GM19468 (cell line): ENCODE measurements at regions not wholly inside any gene's neighbourhood (a gene's known extent, or its start where the extent isn't known, plus 50 kb on each side); places are given as distances from the start of the nearest gene placed in this dataset.

Experiments used
- ATAC-seq: cut with Tn5 transposase; IDR thresholded peaks from one replicate; pipeline ENCODE4 v1.9.1; 2021; ENCODE audit warnings: mild to moderate bottlenecking, moderate library complexity, moderate number of reproducible peaks; ENCODE audit not compliant: unreplicated experiment; ENCODE audit errors: extremely low read depth

DNA sequence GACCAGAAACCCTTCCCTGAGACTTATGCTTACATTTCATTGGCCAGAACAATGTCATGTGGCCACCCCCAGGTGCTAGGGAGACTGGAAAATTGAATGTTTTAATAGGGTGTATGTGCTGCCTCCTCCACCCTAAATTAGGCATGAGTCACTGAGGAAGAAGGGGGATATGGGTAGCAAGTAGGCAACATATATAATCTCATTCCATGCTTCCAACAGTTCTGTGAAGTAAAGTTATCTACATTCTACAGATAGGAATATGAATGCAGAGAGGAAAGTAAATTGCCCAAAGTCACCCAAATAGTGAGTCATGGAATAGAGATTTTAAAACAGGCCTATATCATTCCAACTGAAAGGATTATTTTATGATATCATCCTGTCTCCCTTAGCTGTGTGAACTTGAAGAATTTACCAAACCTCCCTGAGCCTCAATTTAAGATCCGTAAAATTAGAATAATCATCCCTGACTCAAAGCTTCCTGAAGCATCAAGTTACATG lies 168.6 kb upstream of the FGGY start:
- no peak for ATAC-seq

DNA sequence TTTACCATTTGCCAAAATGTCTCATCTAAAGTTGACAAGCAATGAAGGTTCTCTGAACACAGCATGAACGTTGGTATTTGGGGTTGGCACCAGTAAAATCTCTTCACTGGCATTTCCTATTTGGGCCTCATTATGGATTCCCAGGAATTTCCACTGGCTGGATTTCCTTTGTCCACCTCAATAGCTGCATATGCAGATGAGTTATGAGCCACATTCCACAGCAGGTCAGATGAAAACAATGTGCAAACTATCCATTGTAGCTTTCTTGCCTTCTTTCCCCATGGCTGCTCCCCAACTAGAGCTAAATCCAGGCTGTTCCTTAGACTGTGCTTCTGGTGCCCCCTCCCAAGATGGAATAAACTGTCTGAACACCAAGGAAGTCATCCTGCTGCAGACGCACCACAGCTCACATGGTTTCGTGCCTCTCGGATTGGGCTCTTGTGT lies 168.1 kb upstream of the FGGY start:
- no peak for ATAC-seq

DNA sequence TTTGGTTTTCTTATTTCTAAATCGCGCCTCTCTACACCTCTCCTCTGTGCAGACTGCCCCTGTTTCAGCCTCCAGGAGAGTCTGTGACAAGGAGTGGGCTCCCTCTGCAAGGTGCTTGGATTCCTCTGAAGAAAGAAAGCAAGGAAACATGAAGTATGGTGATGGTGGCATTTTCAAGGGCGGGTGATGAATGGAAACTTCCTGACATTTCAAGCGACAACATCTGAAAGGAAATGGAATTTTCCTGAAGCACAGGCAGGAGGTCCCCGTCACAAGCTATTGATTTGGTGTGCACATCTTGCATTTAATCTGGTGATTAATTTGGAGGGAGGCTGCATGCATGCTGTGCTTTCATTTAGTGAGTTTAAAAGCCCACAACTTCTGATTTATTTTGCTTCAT lies 164.6 kb upstream of the FGGY start:
- no peak for ATAC-seq

DNA sequence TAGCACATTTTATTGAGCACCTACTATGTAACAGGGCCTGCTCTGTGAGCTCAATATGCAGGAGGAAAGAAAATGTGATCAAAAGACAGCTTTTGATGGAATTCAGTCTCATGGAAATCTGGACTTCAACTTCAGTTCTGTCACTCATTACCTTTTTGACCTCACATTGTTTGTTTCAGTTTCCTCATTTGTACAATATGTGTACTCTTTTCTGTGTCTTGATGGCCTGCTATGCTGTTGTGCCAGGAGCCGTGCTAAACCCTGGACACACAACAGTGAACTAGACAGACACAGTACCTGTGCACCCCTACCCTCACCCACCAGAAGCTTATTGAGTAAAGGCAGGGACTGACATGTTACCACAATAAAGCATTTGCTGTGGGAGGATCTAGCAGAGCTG lies 162.9 kb upstream of the FGGY start:
- no peak for ATAC-seq

DNA sequence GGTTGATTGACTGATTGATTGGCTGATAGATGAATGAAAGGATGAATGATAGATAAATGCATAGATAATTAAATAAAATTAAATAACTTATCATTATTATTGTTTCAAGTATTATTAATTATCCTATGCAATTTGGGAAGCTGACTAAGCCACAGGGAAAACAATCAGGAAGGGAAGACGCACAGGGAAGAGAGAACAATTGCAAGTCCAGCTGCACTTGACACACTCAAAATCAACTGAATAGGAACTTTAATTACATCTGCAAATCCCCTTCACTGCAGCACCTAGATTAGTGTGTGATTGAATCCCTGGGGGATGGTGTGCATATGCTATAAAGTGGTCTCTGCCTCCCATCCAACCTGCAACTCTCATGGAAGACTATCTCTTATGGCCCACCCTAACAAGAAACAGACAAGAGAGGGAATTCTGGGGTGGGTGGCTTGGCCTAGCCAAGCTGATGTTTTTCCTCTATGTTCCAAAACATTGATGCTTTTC lies 161.1 kb upstream of the FGGY start:
- no peak for ATAC-seq

DNA sequence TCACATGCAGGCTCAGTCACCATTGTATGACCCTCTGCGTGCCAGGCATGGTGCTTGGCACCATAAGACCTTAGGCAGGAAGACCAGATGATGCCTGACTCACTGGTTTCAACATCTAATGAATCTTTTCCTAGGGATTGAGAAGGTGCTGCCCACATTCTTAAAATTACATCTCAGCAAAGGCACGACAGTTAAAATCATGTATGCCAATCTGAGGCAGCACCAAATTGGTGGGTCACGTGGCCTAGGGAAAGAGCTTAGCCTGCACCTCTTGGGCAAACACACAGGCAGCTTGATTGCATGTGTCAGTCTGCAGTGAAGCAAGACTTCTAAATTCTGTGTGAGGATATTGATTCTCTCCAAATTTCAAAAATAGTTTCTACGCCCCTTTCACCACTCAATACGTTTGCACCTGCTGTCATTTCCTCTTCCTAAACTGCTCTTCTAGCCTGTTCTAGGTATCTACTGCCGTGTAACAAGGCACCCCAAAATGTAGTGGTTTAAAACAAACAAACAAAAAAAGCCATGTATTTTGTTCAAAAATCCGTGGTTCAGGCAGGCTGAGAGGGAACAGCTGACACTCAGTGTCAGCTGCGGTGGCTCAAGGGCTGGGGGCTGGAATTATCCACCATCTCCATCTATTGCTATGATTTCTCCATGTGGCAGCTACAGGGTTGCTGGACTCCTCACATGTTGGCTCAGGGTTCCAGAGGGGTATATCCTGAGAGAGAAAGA lies 160.2 kb upstream of the FGGY start:
- ATAC-seq, result no peak

DNA sequence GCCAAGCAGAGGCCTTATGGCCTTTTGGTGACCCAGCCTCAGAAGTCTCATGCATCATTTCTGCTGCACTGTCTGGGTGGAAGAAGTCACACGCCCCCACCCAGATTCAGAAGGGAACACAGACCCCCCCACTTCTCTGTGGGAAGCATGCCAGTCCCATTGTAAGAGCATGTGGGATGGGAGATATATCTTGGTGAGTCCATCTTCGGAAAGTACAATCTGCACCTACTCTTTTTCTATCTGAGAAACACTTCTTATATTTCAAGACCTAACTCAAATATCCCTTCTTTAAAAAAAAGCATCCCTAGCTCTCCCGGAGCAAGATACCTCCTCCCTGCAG lies 159.6 kb upstream of the FGGY start:
- ATAC-seq, result no peak

DNA sequence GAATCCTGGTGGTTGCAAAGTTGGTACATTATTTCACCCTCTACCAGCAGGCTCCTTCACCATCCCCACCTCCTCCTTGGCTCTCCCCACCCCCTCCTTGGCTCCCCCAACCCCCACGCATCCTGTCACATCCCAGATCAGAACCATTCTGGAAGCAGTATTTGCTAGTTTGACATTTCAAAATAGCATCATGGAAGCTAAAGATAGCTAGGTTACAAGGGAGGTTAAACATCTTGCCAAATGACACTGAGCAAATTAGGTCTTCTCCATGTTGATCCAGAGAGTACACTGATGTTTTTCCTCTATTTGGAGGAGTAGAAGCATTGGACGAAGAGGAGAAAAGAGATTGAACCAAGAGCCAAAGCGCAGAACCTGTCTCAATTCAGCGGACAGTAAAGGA lies 158.9 kb upstream of the FGGY start:
- ATAC-seq, result no peak

DNA sequence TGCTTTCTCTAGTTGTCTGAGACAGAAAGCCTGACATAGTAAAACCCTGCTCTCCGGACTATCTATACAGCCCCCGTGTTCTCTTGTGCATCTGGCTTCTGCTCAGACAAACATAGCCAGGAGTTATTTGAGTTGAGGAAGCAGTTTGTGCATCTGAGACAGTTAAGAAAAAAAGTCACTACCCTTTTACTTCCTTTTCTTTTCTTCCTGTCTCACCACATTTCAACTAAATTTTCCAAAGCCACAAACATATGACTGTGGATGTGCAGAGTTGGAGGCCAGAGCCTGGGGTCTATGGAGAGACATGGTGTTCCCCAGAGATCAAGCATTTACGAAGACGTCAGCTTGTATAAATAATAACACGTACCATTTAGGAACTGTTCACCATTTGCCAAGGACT lies 158.5 kb upstream of the FGGY start:
- ATAC-seq, result no peak

DNA sequence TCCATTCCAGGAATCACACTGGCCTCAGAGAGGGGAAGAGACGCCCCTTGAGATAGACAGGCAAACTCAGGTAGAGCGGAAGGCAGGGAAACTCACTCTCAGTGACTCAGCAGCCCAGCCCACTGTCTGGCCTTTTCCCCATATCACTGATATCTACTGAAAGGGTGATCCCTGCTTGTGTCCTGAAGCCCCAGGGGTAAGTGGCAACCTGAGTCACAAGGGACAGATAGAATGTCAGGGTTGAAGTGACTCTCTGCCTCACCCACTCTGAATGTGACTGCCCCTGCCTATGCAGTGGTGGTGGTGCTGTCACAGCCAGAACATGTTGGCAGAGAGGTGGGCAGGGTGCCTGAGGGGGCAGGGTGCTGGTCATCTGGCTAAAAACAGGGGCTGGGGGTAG lies 157.5 kb upstream of the FGGY start:
- ATAC-seq, result no peak

DNA sequence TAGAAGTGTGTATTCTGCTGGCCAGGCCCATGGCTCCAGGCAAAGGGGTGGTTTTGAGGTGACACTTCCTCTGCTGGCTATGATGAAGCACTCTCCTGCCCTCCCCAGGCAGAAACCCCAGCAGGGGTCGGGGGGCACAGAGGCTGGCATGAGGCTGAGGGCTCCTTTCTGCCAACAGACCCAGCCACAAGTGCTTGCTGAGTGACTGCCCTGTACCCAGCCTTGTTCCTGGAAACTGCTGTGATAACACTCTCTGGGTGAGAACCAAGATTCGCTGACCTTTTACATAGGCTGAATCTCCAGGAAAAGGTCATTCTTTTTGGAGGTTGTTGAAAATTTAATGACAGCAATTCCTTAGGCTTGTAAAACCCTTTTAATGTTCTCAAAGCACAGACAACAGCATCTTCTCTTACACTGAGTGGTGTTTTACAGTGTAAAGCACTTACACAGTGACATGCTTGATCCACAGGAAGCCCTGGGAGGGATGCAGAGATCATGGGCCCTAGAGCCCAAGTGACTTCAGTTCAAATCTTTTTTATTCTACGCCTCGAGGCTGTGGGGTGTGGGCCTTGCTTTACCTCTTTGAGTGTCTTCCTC lies 155.5 kb upstream of the FGGY start:
- no peak for ATAC-seq

DNA sequence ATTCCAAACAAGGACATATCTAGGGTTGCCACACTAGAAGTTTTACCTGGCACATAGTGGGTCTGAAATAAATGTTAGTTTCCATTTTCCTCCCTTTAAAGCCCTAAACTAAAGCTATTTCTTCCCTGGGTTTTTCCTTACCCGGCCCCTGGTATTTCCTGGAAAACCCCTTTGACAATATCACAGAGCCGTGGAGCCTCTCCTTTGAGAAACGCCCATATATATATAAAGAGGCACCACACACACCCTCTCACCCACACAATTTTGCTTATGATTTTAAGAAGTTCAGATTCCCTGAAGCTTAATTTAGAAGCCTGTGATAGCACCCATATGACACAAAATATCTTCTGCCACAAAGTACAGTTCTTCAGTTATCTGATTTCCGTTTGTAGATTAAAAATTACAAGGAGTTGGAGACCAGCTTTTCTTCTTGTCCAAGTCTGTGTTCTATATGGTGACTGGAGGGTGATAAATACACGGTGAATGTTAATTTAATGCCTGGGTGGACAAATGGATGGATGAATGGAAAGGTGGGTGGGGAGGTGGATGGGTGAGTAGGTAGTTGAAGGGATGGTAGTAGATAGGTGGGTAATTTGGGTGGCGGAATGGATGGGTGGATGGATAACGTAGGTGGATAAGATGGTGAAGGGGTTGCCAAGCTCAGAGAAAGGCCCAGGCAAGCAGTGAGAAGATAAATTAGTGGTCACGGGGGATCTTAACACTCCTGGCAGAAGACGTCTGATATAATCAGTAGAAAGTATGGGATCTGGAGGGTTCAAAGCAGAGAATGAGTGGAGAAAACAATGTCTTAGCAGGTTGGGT lies 154.4 kb upstream of the FGGY start:
- ATAC-seq, result no peak

DNA sequence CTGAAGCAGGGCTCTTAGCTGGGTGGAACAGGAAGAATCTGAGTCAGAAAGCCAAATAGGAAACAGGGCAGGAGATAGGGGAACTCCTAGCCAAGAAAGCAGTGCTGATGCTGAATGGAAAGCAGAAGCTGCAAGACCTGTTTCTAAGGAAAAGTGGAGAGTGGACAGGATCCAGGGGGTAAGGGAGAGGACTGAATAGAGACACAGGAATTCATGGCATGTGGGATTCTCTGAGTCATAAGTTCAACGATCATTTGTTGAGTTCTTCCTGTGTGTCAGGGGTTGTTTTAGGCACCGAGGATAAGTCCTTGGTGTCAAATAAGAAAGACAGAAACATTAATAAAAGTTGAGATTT lies 153.8 kb upstream of the FGGY start:
- ATAC-seq, result no peak

DNA sequence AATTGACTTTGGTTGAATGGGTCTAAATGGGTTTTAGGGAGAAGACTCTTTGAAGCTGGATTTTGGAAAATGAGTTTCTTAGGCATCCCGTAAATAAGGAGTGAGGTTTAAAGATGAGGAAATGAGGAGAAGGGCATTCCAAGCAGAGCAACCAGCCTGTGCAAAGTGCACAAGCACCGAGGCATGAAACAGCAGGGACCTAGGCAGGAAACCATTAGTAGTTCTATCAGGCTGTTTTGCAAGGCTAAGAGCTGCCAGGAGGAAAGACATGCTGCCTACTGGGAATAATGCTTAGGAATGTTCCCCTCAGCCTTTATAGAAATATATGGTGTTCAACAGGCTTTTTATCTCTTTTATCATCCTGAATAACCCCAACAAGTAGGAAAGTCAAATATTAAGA lies 153.1 kb upstream of the FGGY start:
- no peak for ATAC-seq

DNA sequence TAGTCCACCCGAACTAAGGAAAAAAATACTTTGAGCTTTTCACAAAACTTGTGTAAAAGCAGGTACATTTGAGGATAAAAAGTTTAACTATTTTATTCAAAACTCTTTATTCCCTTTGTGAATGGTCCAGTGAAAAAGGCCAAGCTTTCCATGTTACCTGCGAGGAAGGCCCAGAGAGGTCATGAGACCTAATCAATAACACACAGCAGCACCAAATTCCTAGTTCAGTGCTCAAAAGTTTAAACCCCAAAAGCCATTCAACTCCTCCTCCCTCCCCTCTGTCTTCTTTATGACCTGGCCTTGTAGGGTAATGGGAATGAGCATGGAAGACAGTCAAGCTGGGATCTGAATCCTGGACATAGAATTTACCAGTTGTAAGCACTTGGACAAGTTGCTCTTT lies 151.9 kb upstream of the FGGY start:
- ATAC-seq, result no peak

DNA sequence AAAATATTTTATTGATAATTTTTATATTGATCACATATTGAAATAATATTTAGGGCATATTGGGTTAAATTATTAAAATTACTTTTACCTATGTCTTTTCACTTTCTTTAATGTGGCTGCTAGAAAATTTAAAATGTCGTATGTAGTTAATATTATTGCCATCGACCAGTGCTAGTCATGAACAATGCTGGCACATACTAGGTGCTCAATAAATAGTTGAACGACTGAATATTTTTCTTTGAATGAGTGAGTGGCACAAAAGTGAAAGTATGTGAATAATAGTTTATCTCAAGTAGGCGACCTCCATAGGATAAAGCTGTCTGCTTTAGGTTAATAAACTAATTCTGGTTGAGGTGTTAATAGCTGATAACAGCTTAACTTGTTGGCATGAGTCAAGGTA lies 150.8 kb upstream of the FGGY start:
- ATAC-seq, result no peak

DNA sequence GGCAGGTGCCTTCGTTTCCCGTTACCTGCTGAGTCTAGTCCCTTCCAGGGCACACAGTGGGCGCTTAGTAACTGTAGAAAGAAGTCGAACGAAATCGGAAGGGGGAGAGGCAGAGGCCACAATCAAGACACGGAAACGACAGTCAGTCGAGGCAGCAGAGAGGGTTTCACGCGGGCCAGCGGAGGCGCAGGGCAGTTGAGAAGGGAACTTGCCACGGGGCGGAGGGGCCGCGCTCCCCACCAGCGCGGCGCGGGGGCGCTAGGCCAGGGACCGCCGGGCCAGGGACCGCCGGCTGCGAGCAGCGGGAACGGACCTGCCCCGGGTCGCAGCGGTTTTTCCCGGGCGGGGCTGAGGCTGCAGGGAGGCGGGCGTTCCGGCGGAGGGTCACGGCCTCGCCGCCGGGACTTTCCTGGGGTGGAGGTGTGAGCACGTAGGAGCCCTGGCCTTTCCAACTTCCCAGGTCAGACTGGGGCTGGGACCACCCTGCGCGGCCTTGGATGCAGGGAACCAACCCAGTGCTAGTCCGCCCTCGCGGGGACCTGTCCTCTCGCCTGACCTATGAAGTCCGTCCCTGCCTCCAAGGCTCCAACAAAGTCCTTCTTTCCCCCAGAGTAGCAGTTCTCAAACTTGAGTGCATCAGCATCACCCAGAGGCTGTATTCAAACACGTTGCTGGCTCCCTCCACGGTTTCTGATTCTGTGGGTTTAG lies 150.1 kb upstream of the FGGY start:
- peak; percentile 23 for ATAC-seq

DNA sequence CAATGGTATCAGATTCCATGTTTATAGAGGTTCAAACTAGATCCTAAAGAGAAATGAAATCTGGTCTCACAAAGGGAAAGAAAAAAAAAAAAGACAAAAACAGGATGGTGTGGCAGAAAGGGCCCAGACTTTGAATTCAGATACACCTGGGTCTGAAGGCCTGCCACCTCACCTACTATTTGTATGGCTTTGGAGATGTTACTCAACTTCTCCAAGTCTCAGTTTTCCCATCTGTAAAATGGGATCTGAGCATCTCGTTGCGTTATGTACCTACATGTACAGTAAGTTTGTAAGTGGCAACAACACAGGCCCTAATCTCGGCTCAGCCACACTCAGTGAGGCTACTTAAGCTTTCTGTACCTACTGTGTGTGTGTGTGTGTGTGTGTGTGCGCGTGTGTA lies 147.5 kb upstream of the FGGY start:
- no peak for ATAC-seq

DNA sequence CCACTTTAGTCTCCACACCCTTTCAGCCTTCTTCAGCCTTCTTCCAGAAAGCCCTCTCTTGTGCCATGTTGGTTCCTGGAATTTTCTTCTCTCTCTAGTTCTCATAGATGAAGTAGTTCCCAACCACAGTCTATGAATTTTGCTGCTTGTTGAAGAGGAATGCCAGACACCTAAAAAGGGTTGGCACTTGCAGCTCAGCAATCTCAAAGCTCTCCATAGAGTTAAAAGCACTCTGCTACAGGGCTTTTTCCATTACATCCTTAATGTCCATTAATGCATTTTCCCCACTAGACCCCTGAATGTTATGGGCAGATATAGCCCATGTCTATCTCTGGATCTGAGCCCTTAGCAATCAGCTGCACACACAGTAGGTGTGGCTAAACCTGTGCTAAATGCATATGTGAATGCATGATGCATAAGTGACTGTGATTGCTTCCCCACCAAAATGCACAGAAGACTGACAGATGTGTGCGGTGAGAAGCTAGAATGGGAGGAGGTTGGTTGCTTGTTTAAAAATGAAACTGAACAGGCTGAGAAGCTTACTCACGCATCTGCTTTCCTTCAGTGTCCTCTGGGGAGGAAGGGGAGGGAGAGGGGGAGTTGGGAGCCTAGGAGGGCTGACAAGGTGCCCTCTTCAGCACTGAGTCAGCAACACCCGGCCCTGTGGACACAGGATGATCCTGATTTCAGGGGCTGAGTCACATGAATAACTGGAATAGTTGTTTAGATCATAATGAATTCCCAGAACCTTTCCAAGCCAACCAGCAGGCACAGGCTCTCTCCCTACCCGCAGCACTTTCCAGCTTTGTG lies 146.1 kb upstream of the FGGY start:
- peak; percentile 48 for ATAC-seq

DNA sequence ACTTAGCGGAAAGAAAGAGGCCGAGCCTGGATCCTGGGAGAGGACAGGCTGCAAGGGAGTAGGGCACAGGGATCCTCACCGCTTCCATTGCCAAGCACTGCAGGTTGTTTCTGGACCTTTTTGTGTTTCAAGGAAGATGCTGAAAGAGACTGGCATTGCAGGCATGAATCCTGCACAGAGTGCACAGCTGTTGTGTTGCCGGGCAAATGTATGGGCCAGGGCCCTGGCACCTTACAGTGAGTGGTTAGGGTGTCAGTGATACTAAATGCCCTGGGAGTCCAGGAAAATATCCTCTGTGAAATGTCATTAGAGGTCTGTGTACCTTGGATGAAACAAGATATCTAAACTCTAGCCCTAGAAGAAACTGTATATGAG lies 145.5 kb upstream of the FGGY start:
- ATAC-seq, result no peak
